ENCODE measurements at regions not wholly inside any gene's neighbourhood (a gene's known extent, or its start where the extent isn't known, plus 50 kb on each side); places are given as distances from the start of the nearest gene placed in this dataset.

DNA sequence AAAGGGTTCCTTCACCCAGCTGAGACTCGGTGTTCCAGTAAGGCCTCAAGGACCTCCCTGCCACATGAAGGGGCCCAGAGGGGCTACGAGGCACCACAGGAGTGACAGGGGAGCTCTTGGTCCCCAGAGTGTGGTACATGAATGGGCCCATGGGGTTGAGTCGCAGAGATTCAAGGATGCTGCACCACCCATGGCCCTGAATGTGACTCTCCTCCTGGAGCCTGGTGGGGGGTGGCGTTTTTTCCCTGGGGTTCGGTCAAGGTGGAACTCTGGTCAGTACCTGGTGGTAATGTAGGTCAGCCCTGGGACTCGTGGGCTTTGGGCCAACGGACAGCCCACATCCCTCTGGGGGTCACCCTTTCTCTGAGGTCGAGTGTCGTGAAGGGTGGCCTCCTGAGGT is 204.0 kb downstream of the UBE3A start:
- POLR2A ChIA-PET, result no interaction called here
- no peak for DNase-seq (ENCODE audit: low read depth, low spot score)
- CTCF ChIA-PET, result no interaction called here
- TF ChIP-seq, protein P1, sequence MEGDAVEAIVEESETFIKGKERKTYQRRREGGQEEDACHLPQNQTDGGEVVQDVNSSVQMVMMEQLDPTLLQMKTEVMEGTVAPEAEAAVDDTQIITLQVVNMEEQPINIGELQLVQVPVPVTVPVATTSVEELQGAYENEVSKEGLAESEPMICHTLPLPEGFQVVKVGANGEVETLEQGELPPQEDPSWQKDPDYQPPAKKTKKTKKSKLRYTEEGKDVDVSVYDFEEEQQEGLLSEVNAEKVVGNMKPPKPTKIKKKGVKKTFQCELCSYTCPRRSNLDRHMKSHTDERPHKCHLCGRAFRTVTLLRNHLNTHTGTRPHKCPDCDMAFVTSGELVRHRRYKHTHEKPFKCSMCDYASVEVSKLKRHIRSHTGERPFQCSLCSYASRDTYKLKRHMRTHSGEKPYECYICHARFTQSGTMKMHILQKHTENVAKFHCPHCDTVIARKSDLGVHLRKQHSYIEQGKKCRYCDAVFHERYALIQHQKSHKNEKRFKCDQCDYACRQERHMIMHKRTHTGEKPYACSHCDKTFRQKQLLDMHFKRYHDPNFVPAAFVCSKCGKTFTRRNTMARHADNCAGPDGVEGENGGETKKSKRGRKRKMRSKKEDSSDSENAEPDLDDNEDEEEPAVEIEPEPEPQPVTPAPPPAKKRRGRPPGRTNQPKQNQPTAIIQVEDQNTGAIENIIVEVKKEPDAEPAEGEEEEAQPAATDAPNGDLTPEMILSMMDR (IDR thresholded peaks at IDR 0.05; ENCODE audit: insufficient read depth, low read length, missing control alignments), result no peak
- no peak overlapping the region for H3K4me3 ChIP-seq (ENCODE audit: low read depth, low read length)

- POLR2A ChIA-PET, result no interaction called here
- CTCF ChIA-PET, result no interaction called here
- TF ChIP-seq, protein P1 (IDR thresholded peaks at IDR 0.05; ENCODE audit: insufficient read depth, low read length, missing control alignments), result no peak
- H3K4me3 ChIP-seq (ENCODE audit: low read depth, low read length), result no peak overlapping the region
- DNase-seq (ENCODE audit: low read depth, low spot score), result no peak
Observed at GRCh38 chr15:25235391-25235790, 203.4 kb downstream of the UBE3A start.

DNA sequence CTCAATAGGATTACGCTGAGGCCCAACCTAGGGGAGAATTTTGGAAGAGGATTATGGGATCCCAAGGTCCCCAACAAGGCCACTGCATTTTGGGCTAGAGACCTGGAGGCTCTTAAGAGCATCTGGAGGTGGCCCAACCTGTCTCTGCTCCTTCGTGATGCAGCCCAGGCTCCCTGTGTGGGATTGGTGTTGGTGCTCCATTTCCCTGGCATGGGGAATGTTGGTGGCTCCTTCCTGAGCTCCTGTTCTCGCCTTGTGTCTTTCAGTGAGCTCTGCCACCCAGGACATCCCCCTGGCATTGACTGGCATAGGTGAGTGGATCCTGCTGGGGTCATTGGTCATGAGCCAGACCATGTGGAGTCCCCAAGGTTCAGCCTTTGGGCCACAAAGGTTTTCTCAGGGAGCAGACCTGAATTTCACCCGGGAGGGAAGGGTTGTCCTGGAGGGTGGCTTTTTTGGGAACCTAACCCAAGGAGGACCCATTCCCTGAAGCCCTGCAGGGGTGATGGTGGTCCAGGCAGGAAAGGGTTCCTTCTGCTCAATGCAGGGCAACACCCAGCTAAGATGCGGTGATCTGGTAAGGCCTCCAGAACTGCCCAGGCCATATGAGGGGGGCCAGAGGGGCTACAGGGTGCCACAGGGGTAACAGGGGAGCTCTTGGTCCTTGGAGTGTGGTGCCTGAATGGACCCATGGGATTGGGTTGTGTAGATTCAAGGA is 202.5 kb downstream of the UBE3A start:
- TF ChIP-seq, protein P1 (IDR thresholded peaks at IDR 0.05; ENCODE audit: insufficient read depth, low read length, missing control alignments), result no peak
- ChIA-PET POLR2A (no interaction called here), CTCF (no interaction called here)
- no peak for DNase-seq (ENCODE audit: low read depth, low spot score)
- H3K4me3 ChIP-seq (ENCODE audit: low read depth, low read length), result no peak overlapping the region

DNA sequence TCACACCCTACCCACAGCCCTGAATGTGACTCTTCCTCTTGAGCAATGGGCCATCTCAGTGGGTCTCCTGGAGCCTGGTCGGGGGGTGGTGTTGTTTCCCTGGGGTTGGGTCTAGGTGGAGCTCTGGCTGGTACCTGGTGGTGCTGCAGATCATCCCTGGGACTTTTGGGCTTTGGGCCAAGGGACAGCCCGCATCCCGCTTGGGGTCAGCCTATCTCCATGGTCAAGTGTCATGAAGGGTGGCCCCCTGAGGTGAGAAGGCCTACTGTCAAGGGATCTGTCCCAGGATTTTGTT is 202.0 kb downstream of the UBE3A start:
- no peak overlapping the region for H3K4me3 ChIP-seq (ENCODE audit: low read depth, low read length)
- no peak for DNase-seq (ENCODE audit: low read depth, low spot score)
- CTCF ChIA-PET, result no interaction called here
- TF ChIP-seq, protein P1 (IDR thresholded peaks at IDR 0.05; ENCODE audit: insufficient read depth, low read length, missing control alignments), result no peak
- POLR2A ChIA-PET, result no interaction called here

DNA sequence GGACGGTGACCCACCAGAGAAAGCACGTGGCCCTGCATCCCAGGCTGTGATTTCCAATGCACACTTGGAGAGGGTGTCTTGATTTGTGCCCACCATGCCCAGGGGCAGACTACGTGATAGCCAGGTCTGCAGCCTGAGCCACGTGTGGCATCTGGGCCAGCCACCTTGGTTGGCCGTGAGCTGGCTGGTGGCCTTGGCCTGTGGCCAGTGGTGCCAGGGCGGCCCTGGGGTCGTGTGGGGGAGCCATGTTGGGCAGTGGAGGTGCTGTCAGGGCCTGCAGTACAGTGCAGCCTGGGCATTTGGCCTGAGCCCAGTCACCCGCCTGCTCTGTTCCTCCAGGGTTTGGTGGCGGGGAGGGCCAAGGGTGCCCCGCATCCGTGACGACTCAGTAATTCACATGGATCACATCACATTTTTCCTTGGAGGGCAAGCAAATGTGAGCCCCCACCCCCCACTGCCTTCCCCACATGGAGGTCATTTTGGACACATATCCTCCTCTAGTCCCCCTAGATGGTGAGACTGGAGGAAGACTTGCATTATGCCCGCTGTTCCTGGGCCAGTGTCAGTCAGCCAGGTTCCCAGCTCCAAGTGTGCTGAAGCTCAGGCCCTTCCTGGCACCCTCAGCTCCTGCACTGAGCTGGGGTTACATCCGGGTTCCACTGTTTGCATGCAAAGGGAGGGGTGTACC is 201.4 kb downstream of the UBE3A start:
- H3K4me3 ChIP-seq (ENCODE audit: low read depth, low read length), result no peak overlapping the region
- DNase-seq (ENCODE audit: low read depth, low spot score), result no peak
- ChIA-PET POLR2A (no interaction called here), CTCF (no interaction called here)
- TF ChIP-seq, protein P1 (IDR thresholded peaks at IDR 0.05; ENCODE audit: insufficient read depth, low read length, missing control alignments), result no peak

DNA sequence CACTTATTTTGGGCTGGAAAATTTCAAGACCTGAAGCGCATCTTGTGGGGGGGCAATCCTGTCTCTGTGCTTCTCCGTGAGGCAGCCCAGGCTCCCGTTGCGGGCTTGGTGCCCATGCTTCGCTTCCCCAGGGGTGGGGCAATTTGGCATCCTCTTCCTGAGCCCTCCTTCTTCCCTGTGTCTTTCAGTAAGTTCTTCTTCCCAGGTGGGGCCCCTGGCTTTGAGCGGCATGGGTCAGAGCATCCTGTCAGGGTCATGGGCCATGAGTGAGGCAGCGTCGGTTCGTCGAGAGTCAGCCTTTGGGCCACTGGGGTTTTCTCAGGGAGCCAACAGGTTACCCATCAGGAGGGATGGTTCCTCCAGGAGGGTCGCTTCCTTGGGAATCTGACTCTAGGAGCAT is 200.7 kb downstream of the UBE3A start:
- DNase-seq (ENCODE audit: low read depth, low spot score), result no peak
- ChIA-PET CTCF (no interaction called here), POLR2A (no interaction called here)
- TF ChIP-seq, protein P1 (IDR thresholded peaks at IDR 0.05; ENCODE audit: insufficient read depth, low read length, missing control alignments), result no peak
- no peak overlapping the region for H3K4me3 ChIP-seq (ENCODE audit: low read depth, low read length)
